DND-41 (cell line): ENCODE measurements at regions not wholly inside any gene's neighbourhood (a gene's known extent, or its start where the extent isn't known, plus 50 kb on each side); places are given as distances from the start of the nearest gene placed in this dataset.
A peak's percentile ranks its signal among the peaks of the same experiment; 100 is the strongest.

Experiments
- ATAC-seq: fragments of 200-7000 bp; cut with Tn5 transposase; 3 replicates; pipeline ENCODE4 v1.9.1; 2021; ENCODE audit warnings: low read depth; ENCODE audit not compliant: insufficient read depth
- DNase-seq: peaks from one replicate; pipeline ENCODE4 v3.0.0-alpha.2; 2020
- H2AFZ ChIP-seq: 2 replicates; pipeline ENCODE4 v1.6.0; 2012; ENCODE audit warnings: low read depth, low read length
- H3K27ac ChIP-seq: 2 replicates; pipeline ENCODE4 v1.5.1; 2012; ENCODE audit warnings: low read length, inconsistent platforms
- H3K27me3 ChIP-seq: fragments of 200-600 bp; sonication (generic); 2 replicates; pipeline ENCODE4 v1.6.0; 2012; ENCODE audit warnings: low read length, mild to moderate bottlenecking, inconsistent platforms; ENCODE audit not compliant: insufficient read depth, poor library complexity
- H3K36me3 ChIP-seq: 2 replicates; pipeline ENCODE4 v1.5.1; 2012; ENCODE audit warnings: low read length, inconsistent platforms; ENCODE audit not compliant: insufficient read depth
- H3K4me1 ChIP-seq: 2 replicates; pipeline ENCODE4 v1.5.1; 2012; ENCODE audit warnings: mild to moderate bottlenecking, low read length; ENCODE audit not compliant: insufficient read depth
- H3K4me2 ChIP-seq: 2 replicates; pipeline ENCODE4 v1.6.0; 2012; ENCODE audit warnings: mild to moderate bottlenecking, moderate library complexity, low read length, inconsistent platforms; ENCODE audit not compliant: insufficient read depth
- H3K4me3 ChIP-seq, 2 experiments: fragments of 200-600 bp in 1 of 2; shearing (Covaris generic) in 1 of 2; 2 replicates each; pipeline ENCODE4 v1.5.1; 2012 to 2016; ENCODE audit warnings: inconsistent platforms in 2 of 2, low read length in 2 of 2, mild to moderate bottlenecking in 2 of 2, low read depth in 1 of 2, moderate library complexity in 1 of 2
- H3K79me2 ChIP-seq: 2 replicates; pipeline ENCODE4 v1.6.0; 2012; ENCODE audit warnings: low read length, inconsistent platforms; ENCODE audit not compliant: insufficient read depth
- H3K9ac ChIP-seq: 2 replicates; pipeline ENCODE4 v1.6.0; 2012; ENCODE audit warnings: low read depth, mild to moderate bottlenecking, inconsistent platforms, low read length, moderate library complexity
- H3K9me3 ChIP-seq: 2 replicates; pipeline ENCODE4 v1.5.1; 2012; ENCODE audit warnings: low read length, moderate library complexity, mild to moderate bottlenecking, inconsistent platforms; ENCODE audit not compliant: insufficient read depth, severe bottlenecking
- H4K20me1 ChIP-seq: 2 replicates; pipeline ENCODE4 v1.6.0; 2012; ENCODE audit warnings: low read length; ENCODE audit not compliant: insufficient read depth
- CTCF ChIP-seq: IDR thresholded peaks from 2 replicates; pipeline ENCODE4 v1.5.1; 2012; ENCODE audit warnings: borderline replicate concordance, low read length, moderate library complexity, mild to moderate bottlenecking; ENCODE audit not compliant: poor library complexity, severe bottlenecking; ENCODE audit errors: extremely low read depth
- EZH2 ChIP-seq: IDR thresholded peaks from 3 replicates; pipeline ENCODE4 v1.6.1; 2012; ENCODE audit warnings: borderline replicate concordance, low read depth, mild to moderate bottlenecking, moderate library complexity, low read length, inconsistent platforms; ENCODE audit not compliant: severe bottlenecking

- Histone ChIP-seq H3K4me2 (no peak overlapping the region), H3K36me3 (no peaks in the 10 kb centered on the region), H3K79me2 (no peaks in the 10 kb centered on the region), H3K9me3 (no peaks in the 10 kb centered on the region), H3K27me3 (no peaks in the 10 kb centered on the region), H3K27ac (no peak overlapping the region), H2AFZ (no peak overlapping the region), H3K9ac (no peak overlapping the region), H3K4me3 (no peak overlapping the region), H4K20me1 (no peaks in the 10 kb centered on the region), H3K4me1 (peaks cover 27% of the 10 kb centered on the region)
- ATAC-seq (no peak), DNase-seq (no peak)
- no peak for TF ChIP-seq CTCF
- TF ChIP-seq EZH2: no peak
These were observed 1312.8 kb downstream of the TMEM121 start for GRCh38 chr14:106838991-106839769.

GRCh38 chr14:106840258-106840657, 1313.9 kb downstream of the TMEM121 start:
- ATAC-seq (no peak), DNase-seq (peak; percentile 45)
- H3K4me2 ChIP-seq: no peak overlapping the region

GRCh38 chr14:106840991-106841390, 1314.6 kb downstream of the TMEM121 start:
- no peak overlapping the region for H2AFZ ChIP-seq
- H3K9ac ChIP-seq: no peak overlapping the region
- no peak for DNase-seq
- H3K79me2 ChIP-seq: no peaks in the 10 kb centered on the region
- H3K4me3 ChIP-seq: no peak overlapping the region
- H3K9me3 ChIP-seq: no peaks in the 10 kb centered on the region
- H3K4me1 ChIP-seq: peaks cover 41% of the 10 kb centered on the region
- H3K4me2 ChIP-seq: no peak overlapping the region
- no peaks in the 10 kb centered on the region for H4K20me1 ChIP-seq
- H3K36me3 ChIP-seq: no peaks in the 10 kb centered on the region
- H3K27me3 ChIP-seq: no peaks in the 10 kb centered on the region
- H3K27ac ChIP-seq: no peak overlapping the region
- no peak for ATAC-seq
- TF ChIP-seq EZH2 (no peak), CTCF (peak; percentile 43)

More at GRCh38 chr14:106840258-106840657, 1313.9 kb downstream of the TMEM121 start:
- peaks cover 34% of the 10 kb centered on the region for H3K4me1 ChIP-seq
- H3K27me3 ChIP-seq: no peaks in the 10 kb centered on the region
- H3K4me3 ChIP-seq: no peak overlapping the region
- H4K20me1 ChIP-seq: no peaks in the 10 kb centered on the region
- H2AFZ ChIP-seq: no peak overlapping the region
- TF ChIP-seq EZH2 (no peak), CTCF (peak; percentile 49)
- no peaks in the 10 kb centered on the region for H3K36me3 ChIP-seq
- no peaks in the 10 kb centered on the region for H3K9me3 ChIP-seq
- H3K27ac ChIP-seq: no peak overlapping the region
- no peaks in the 10 kb centered on the region for H3K79me2 ChIP-seq
- no peak overlapping the region for H3K9ac ChIP-seq
